HG02840 (cell line): ENCODE measurements at regions not wholly inside any gene's neighbourhood (a gene's known extent, or its start where the extent isn't known, plus 50 kb on each side); places are given as distances from the start of the nearest gene placed in this dataset.

Experiments
- ATAC-seq: cut with Tn5 transposase; IDR thresholded peaks from one replicate; pipeline ENCODE4 v1.9.1; 2021; ENCODE audit warnings: mild to moderate bottlenecking, moderate library complexity, moderate number of reproducible peaks; ENCODE audit not compliant: unreplicated experiment, low FRiP score

DNA sequence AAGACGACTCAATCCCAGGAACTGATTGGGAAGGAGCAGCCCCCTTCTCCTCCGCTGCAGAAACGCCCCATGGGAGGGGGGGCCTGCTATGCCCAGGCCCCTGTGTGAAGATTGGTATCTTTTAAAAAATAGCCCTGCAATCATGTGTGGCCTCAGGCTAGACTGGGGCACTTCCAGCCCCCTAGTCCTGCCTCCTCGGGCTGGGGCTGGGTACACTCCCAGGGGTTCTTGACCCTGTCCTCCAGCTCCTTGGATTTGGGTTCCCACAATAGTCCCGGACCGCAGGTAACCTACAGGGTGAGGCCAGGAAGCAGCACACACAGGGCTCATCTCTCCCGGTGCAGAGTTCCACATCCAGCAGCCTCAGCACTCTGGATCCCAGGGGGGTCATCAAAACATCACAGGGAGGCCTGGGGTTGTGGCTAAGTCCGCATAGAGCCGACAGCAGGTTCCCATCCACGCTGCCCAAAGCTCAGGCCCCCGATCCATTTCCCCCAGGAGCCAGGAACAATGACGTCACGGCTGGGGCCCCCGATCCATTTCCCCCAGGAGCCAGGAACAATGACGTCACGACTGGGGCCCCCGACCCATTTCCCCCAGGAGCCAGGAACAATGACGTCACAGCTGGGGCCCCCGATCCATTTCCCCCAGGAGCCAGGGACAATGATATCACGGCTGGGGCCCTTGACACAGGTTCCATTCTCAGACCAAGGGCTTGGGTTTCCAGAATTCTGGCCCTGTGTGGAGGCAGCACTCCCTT lies 202.4 kb downstream of the IRF8 start:
- no peak for ATAC-seq

GRCh38 chr16:86101897-86102157 lies 202.9 kb downstream of the IRF8 start:
- no peak for ATAC-seq

- no peak for ATAC-seq
Observed at GRCh38 chr16:86103320-86103719, 204.4 kb downstream of the IRF8 start.

GRCh38 chr16:86104537-86105048 lies 205.6 kb downstream of the IRF8 start:
- ATAC-seq, result no peak

DNA sequence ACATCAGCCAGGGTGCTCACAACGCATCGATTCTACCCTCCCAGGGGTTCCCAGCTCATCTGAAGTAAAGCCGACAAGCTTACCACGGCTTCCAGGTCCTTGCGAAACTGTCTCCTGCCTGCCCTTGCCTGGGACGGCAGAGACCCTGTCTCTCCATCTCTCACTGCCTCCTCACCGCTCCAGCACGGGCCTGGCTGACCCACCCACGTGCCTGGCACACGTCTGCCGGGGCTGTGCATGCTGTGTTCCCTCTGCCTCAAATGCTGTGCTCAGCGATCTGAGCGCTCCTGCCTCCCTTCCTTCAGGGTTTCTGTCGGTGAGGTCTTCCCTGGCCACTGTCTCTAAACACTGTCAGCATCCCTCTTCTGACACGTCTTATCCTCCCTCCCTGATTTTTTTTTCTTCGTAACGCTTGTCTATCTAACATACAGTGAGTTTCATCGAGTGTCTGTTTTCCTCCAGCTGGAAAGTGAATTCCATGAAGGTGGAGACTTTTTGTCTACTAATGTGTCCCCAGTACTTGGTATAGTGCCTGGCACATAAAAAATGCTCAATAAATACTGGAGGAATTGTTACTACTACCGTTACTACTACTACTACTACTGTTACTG lies 208.4 kb downstream of the IRF8 start:
- ATAC-seq, result no peak

DNA sequence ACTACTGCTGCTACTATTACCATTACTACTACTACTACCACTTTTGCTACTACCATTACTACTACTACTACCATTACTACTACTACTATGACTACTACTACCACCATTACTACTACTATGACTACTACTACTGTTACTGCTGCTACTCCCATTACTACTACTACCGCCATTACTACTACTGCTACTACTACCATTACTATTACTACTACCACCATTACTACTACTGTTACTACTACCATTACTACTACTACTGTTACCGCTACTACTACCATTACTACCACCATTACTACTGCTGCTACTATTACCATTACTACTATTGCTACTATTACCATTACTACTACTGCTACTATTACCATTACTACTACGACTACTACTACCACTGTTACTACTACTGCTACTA lies 209.1 kb downstream of the IRF8 start:
- ATAC-seq, result no peak

DNA sequence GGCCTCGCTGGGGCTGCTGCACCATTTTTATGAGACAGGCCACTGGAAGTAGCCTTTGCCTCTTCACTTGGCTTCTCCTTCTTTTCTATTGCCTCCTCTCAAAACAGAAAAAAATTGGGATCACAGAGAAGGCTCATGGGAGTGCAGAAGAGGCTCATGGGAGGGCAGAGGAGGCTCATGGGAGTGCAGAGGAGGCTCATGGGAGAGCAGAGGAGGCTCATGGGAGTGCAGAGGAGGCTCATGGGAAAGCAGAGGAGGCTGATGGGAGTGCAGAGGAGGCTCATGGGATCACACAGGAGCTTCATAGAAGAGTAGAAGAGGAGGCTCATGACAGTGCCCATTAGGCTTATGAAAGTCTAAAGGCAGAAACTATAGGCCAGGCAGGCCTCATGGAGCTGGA lies 211.2 kb downstream of the IRF8 start:
- no peak for ATAC-seq

DNA sequence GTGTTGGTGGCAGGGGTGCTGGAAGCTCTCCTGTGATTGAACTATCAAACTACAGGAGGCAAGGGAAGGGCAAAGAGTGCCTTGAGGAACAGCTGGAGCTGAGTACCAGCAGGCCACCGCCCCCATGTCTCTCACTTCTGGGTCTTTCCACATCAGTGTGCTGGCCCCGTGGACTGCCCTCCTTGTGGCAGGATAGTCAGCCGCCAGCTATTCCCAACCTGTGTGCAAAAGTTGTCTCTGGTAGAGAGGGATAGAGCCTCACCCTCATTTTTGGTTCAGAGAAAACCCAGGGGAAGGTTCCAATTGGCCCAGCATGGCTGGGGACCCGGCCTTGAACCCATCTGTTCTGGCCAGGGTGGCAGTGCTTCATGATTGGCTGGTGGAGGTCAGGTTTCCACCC lies 211.8 kb downstream of the IRF8 start:
- no peak for ATAC-seq

DNA sequence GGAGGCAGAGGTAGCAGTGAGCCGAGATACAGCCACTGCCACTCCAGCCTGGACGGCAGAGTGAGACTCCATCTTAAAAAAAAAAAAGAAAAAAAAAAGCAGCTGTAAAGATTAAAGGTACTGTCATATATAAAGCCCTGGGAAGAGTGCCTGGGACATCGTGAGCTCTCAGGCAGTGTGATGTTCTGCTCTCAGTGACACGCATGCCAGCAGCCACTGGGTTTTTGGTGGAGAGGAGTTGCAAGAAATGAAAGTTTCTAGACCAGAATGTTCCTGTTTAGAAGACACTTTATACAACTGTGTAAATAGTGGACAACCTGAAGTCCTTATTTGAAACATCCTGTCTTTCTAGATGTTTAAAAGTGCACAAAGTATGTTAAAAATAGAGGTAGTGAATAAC lies 213.2 kb downstream of the IRF8 start:
- no peak for ATAC-seq

DNA sequence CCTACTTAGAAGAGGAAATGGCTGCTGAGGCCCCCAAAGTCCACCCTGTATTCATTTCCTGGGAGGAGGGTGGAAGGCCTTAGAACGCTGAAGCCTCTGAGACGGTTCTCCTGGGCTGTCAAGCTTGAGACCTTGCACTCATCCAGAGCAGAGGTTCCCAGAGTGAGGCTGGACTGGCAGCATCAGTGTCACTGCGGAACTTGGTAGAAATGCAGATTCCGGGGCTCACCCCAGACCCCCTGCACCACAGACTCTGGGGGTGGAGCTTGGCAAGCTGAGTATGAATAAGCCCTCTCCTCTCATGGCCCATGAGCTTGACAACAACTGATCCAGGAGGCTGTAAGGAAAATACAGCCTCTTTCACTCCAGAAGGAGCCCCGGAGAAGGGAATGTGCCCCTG lies 218.3 kb downstream of the IRF8 start:
- ATAC-seq, result no peak

GRCh38 chr16:86117756-86118155 lies 218.8 kb downstream of the IRF8 start:
- no peak for ATAC-seq

- ATAC-seq, result no peak
Observed at GRCh38 chr16:86118467-86119307, 219.7 kb downstream of the IRF8 start.

DNA sequence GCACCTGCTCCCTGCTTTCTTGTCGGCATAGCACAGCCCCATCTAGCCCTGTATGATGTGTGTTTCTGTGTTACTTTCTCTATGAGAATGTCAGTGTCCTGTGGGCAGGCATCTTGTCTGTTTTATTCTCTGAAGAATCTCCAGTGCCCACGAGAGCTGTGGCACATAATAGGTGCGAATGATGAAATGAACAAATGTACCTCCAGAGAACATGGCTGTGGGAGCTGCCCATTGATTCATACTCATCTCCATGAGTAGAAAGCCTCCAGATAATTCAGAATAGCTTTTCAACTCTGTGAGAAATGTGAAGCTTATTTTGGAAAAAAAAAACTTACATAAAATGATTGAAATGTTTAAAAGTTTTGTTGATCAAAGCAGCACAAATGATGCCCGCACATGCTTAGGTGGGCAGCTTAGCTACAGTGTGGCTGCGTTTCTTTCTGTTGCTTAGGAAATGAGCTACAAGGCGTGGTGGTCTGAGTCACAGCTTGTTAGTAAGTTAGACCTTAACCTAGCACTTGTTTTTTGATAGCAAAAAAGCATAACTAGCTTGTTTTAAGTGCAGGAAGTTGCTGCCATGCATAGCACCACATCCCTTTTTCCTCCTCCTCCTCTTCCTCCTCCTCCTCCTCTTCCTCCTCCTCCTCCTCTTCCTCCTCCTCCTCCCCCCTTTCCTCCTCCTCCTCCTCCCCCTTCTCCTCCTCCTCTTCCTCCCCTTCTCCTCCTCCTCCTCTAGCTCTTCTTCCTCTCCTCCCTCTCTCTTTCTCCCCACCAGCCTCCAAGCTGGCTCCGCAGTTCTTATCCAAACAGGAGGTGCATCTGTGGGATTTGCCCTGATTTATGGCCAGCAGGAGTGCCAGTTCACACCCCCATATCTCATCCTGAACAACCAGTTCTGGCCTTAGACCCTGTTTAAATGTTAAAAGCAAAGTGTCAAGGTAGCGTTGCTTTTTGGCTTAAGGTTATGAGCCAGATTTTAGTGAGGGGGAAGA lies 221.5 kb downstream of the IRF8 start:
- no peak for ATAC-seq

DNA sequence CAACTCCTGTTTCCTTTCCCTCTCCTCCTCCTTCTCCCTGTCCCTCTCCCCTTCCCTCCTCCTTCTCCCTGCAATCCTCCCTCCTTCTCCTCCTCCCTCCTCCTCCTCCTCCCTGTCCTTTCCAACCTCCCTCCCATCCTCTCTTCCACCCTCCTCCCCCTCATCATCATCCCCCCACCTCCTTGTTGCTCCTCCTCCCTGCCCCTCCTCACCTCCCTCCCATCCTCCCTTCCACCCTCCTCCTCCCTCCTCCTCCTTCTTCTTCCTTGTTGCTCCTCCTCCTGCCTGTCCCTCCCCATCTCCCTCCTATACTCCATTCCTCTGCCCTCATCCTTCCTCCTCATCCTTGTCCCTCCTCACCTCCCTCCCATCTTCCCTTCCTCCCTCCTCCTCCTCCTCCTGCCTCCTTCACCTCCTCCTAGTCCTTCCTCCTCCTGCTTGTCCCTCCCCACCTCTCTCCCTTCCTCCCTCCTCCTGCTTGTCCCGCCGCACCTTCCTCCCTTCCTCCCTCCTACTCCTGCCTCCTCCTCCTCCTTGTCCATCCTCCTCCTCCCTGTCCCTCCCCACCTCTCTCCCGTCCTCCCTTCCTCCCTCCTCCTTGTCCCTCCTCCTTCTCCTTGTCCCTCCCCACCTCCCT lies 222.5 kb downstream of the IRF8 start:
- no peak for ATAC-seq

- ATAC-seq, result no peak
Observed at GRCh38 chr16:86122681-86123342, 223.8 kb downstream of the IRF8 start.

GRCh38 chr16:86124321-86124720 lies 225.4 kb downstream of the IRF8 start:
- ATAC-seq, result no peak

DNA sequence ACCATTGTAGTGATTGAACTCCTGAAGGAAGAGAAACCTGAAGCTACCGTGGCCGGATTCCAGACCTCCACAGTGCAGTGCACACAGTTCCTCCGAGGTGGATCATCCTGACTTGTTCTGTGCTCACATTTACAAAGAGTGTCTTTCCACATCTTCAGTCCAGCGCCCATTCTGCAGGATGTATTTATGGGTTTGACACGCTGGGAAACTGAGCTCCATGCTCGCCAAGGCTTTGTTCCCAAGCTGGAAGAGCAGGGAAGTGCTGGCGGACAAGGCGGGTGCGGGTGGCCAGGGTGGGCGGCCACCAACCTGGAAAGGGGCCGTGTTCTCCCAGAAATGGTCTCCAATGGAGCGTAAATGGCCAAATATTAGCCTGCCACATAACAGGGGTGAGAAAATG lies 227.9 kb downstream of the IRF8 start:
- no peak for ATAC-seq

GRCh38 chr16:86127366-86127765 lies 228.4 kb downstream of the IRF8 start:
- no peak for ATAC-seq

DNA sequence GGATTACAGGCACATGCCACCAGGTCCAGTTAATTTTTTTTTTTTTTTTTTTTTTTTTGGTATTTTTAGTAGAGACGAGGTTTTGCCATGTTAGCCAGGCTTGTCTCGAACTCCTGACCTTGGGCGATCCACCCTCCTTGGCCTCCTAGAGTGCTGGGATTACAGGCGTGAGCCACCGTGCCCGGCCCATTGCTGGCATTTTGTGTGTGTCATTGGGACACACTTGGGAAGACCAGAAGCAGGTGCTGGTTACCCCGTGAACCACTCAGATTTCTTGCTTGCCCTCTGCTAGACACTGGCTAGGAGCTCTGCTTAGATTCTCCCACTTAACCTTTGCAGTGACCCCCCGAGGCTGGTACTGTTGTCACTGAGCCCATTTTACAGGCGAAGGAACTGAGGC lies 229.3 kb downstream of the IRF8 start:
- ATAC-seq, result no peak
